ENCODE measurements at regions not wholly inside any gene's neighbourhood (a gene's known extent, or its start where the extent isn't known, plus 50 kb on each side); places are given as distances from the start of the nearest gene placed in this dataset.

DNA sequence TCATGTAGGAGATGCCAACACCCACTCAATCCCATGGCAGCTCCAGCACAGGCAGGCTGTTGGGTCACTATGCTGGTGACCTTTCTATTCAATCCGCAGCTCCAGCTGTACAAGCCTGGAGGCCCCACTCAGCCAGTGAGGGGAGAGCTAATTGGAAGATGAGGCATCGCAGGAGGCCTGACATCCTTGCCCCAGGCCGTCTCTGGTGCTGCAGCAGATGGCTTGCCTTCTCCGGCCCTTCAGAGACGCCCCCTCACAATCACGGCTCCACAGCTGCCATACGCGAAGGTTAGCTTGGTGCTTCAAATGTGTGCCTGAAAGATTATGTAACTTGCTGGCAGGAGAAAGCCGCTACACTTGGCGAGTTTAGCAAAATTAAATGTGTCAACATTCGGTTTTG is 104.2 kb upstream of the CLSTN2 start:
- no peaks in the 10 kb centered on the region for H3K9me3 ChIP-seq
- H3K27ac ChIP-seq, result no peak overlapping the region
- no peak for DNase-seq
- H3K9ac ChIP-seq (ENCODE audit: low read depth in 2 of 2, low read length in 2 of 2), result no peak overlapping the region
- intact Hi-C loops (cut with DNase I), result no loop called here
- H3K4me1 ChIP-seq, result no peaks in the 10 kb centered on the region
- no peaks in the 10 kb centered on the region for H3K27me3 ChIP-seq
- TF ChIP-seq, protein P1, sequence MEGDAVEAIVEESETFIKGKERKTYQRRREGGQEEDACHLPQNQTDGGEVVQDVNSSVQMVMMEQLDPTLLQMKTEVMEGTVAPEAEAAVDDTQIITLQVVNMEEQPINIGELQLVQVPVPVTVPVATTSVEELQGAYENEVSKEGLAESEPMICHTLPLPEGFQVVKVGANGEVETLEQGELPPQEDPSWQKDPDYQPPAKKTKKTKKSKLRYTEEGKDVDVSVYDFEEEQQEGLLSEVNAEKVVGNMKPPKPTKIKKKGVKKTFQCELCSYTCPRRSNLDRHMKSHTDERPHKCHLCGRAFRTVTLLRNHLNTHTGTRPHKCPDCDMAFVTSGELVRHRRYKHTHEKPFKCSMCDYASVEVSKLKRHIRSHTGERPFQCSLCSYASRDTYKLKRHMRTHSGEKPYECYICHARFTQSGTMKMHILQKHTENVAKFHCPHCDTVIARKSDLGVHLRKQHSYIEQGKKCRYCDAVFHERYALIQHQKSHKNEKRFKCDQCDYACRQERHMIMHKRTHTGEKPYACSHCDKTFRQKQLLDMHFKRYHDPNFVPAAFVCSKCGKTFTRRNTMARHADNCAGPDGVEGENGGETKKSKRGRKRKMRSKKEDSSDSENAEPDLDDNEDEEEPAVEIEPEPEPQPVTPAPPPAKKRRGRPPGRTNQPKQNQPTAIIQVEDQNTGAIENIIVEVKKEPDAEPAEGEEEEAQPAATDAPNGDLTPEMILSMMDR (IDR thresholded peaks at IDR 0.05), result no peak
- H3K4me3 ChIP-seq, result no peak overlapping the region
- H3K36me3 ChIP-seq, result no peaks in the 10 kb centered on the region

DNA sequence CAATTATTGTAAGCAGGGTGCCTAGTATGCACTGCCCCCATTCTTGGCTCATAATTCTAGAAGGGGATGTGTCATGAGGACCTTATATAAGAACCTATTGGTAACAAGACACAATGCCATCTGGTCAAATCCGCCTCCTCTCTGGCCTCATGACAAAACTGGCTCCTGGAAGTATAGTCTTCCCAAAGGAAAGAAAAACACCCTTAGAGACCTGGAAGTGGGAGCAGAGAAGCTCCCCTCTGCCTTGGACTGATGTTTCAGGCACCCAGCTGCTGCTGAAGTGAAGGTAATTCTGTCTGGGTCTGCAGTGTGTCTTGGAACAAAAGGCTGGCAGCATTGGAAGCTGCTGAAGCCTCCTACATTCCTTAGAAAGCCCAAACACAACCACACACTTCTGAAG is 107.2 kb upstream of the CLSTN2 start:
- Histone ChIP-seq H3K9me3 (no peaks in the 10 kb centered on the region), H3K36me3 (no peaks in the 10 kb centered on the region), H3K4me3 (no peak overlapping the region), H3K4me1 (no peaks in the 10 kb centered on the region), H3K27ac (no peak overlapping the region), H3K9ac (ENCODE audit: low read depth in 2 of 2, low read length in 2 of 2) (no peak overlapping the region), H3K27me3 (no peaks in the 10 kb centered on the region)
- DNase-seq, result no peak
- TF ChIP-seq, protein P1 (IDR thresholded peaks at IDR 0.05), result no peak
- intact Hi-C loops (cut with DNase I), result no loop called here

DNA sequence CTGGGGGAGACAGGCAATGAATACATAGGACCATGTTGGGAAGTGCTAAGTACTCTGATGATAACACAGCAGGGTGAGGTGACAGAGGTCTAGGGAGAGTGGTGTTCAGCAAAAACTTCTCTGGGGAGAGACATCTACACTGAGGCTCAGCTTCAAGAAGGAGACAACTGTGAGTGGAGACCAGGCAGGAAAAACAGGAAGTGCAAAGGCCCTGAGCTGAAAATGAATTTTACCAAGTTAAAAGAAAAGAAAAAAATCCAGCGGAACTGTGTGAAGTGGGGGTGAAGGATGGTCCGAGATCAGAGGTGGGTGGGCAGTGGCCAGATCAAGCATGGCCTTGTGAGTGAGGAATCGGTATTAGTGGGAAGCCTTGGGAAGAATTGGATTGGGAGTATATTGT is 110.1 kb upstream of the CLSTN2 start:
- no peak overlapping the region for H3K4me3 ChIP-seq
- no peak for DNase-seq
- H3K9me3 ChIP-seq, result no peaks in the 10 kb centered on the region
- no peak overlapping the region for H3K27ac ChIP-seq
- TF ChIP-seq, protein P1 (IDR thresholded peaks at IDR 0.05), result no peak
- no peaks in the 10 kb centered on the region for H3K27me3 ChIP-seq
- no peaks in the 10 kb centered on the region for H3K4me1 ChIP-seq
- no peaks in the 10 kb centered on the region for H3K36me3 ChIP-seq
- H3K9ac ChIP-seq (ENCODE audit: low read depth in 2 of 2, low read length in 2 of 2), result no peak overlapping the region
- intact Hi-C loops (cut with DNase I), result no loop called here

DNA sequence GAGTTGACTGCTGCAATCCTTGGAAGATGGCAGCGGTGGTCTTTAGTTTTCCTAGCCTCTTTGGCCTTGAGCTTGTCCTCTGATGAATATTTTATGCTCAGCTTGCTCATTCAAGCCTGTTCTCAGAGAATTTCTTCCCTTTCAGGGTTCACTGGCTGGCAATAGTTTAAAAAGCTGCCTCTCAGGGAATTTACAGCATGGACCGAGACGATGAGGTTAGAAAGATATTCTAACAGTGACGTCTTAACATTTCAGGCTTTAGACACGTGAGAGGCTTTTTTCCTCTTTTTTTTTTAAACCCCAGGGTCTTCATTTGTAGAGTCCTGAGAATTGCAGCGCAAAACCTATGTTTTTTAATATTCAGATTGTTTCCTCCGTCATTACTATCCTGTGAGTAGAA is 120.3 kb upstream of the CLSTN2 start:
- TF ChIP-seq, protein P1 (IDR thresholded peaks at IDR 0.05), result no peak
- Histone ChIP-seq H3K9me3 (no peaks in the 10 kb centered on the region), H3K9ac (ENCODE audit: low read depth in 2 of 2, low read length in 2 of 2) (no peak overlapping the region), H3K4me1 (no peaks in the 10 kb centered on the region), H3K27me3 (no peaks in the 10 kb centered on the region), H3K27ac (no peak overlapping the region), H3K4me3 (no peak overlapping the region), H3K36me3 (no peaks in the 10 kb centered on the region)
- intact Hi-C loops (cut with DNase I), result no loop called here
- DNase-seq, result no peak

DNA sequence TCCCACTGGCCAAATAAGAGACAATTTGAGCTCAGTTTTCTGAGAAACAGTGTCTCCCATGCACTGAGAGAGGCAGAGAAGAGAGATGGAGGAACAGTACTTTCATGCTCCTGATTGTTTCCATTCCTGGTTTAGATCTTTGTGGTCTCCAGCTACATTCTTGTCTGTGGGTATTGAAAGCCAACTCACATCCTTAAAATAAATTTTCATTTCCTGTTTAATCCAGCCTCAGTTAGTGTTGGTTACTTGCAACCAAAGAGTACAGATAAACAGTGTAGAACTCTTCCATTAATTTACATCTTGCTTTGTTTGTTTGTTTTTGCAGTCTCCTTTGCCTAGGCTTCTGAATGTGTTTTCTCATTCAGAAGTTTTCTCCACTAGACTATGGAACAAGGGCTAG is 123.7 kb upstream of the CLSTN2 start:
- TF ChIP-seq, protein P1 (IDR thresholded peaks at IDR 0.05), result no peak
- Histone ChIP-seq H3K9me3 (no peaks in the 10 kb centered on the region), H3K4me1 (no peaks in the 10 kb centered on the region), H3K36me3 (no peaks in the 10 kb centered on the region), H3K27ac (no peak overlapping the region), H3K4me3 (no peak overlapping the region), H3K27me3 (no peaks in the 10 kb centered on the region), H3K9ac (ENCODE audit: low read depth in 2 of 2, low read length in 2 of 2) (no peak overlapping the region)
- intact Hi-C loops (cut with DNase I), result no loop called here
- DNase-seq, result no peak

DNA sequence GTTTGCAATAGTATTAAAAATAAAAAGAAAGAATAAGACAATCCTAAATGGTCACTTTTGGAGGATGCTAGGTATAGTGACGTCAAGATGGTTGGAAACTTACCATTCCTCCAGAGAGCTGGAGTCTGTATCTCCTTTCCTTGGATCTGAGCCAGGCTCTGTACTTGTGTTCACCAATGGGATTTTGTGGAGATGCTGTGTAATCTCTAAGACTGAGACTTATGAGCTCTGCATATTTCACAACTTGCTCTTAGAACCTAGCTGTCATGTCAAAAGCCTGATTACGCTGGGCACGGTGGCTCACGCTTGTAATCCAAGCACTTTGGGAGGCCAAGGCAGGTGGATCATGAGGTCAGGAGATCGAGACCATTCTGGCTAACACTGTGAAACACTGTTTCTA is 126.8 kb upstream of the CLSTN2 start:
- no peak for DNase-seq

More for the DNA sequence above, 126.8 kb upstream of the CLSTN2 start:
- no peaks in the 10 kb centered on the region for H3K4me1 ChIP-seq
- no peak overlapping the region for H3K9ac ChIP-seq (ENCODE audit: low read depth in 2 of 2, low read length in 2 of 2)
- H3K27ac ChIP-seq, result no peak overlapping the region
- intact Hi-C loops (cut with DNase I), result no loop called here
- H3K9me3 ChIP-seq, result no peaks in the 10 kb centered on the region
- TF ChIP-seq, protein P1 (IDR thresholded peaks at IDR 0.05), result no peak
- H3K27me3 ChIP-seq, result no peaks in the 10 kb centered on the region
- no peak overlapping the region for H3K4me3 ChIP-seq
- no peaks in the 10 kb centered on the region for H3K36me3 ChIP-seq

Measured in colonic mucosa (tissue), 4 donors.